H1 (cell line): ENCODE measurements at regions not wholly inside any gene's neighbourhood (a gene's known extent, or its start where the extent isn't known, plus 50 kb on each side); places are given as distances from the start of the nearest gene placed in this dataset.

ENCODE experiments used
- CTCF ChIA-PET: fragments of 300-600 bp; sonication (Branson Sonifier 250); formaldehyde crosslinking; loops from one replicate; lab custom pipeline; 2021; ENCODE audit not compliant: partially characterized antibody; lab: Charles Lee
- POLR2A ChIA-PET: fragments of 300-600 bp; sonication (Branson Sonifier 250); formaldehyde crosslinking; loops from one replicate; lab custom pipeline; 2021; ENCODE audit warnings: inconsistent platforms; ENCODE audit not compliant: partially characterized antibody; lab: Charles Lee
- DNase-seq, 2 experiments: peaks; one replicate each; pipeline versions ENCODE4 v3.0.0 to v3.0.0-alpha.2; 2010 to 2022; ENCODE audit warnings: low spot score in 2 of 2, low read depth in 1 of 2, mixed read lengths in 1 of 2
- FAIRE-seq: peaks from 2 replicates; lab custom pipeline; 2011; peaks lifted over from hg19 to GRCh38; lab: Jason Lieb, UNC
- H2AFZ ChIP-seq: 2 replicates; pipeline ENCODE4 v1.8.1; 2012; ENCODE audit warnings: low read length, inconsistent platforms
- H2AK5ac ChIP-seq: 2 replicates; pipeline ENCODE4 v1.6.1; 2013; ENCODE audit warnings: low read depth, low read length
- H2BK120ac ChIP-seq: replicated peaks from 2 replicates; pipeline ENCODE3; 2013; ENCODE audit warnings: low read depth, low read length, inconsistent platforms
- H2BK12ac ChIP-seq: 2 replicates; pipeline ENCODE4 v1.6.1; 2013; ENCODE audit warnings: low read depth, low read length
- H2BK15ac ChIP-seq: 2 replicates; pipeline ENCODE4 v1.6.1; 2013; ENCODE audit warnings: low read length
- H2BK20ac ChIP-seq: 2 replicates; pipeline ENCODE4 v1.6.1; 2013; ENCODE audit warnings: low read length
- H2BK5ac ChIP-seq: 2 replicates; pipeline ENCODE4 v1.6.1; 2013; ENCODE audit warnings: low read depth, low read length
- H3K14ac ChIP-seq: 2 replicates; pipeline ENCODE4 v1.6.1; 2013; ENCODE audit warnings: inconsistent platforms; ENCODE audit not compliant: insufficient read length
- H3K18ac ChIP-seq: 2 replicates; pipeline ENCODE4 v1.6.1; 2013; ENCODE audit warnings: low read length; ENCODE audit errors: extremely low read depth
- H3K23ac ChIP-seq: 2 replicates; pipeline ENCODE4 v1.6.1; 2013; ENCODE audit warnings: inconsistent platforms; ENCODE audit not compliant: insufficient read length
- H3K23me2 ChIP-seq: 2 replicates; pipeline ENCODE4 v1.6.1; 2013; ENCODE audit warnings: low read depth, low read length
- H3K27ac ChIP-seq: 2 replicates; pipeline ENCODE4 v1.6.1; 2011; ENCODE audit warnings: low read depth, low read length, inconsistent platforms
- H3K27me3 ChIP-seq, 4 experiments: replicated peaks in 1 of 4; 1 replicate in 1 of 4; 2 replicates in 3 of 4; pipeline versions ENCODE4 v1.6.1 to v1.8.1; 2011 to 2013; ENCODE audit warnings: low read length in 3 of 4, mild to moderate bottlenecking in 3 of 4, inconsistent platforms in 2 of 4, mixed read lengths in 2 of 4, moderate library complexity in 1 of 4; ENCODE audit not compliant: control insufficient read depth in 3 of 4, insufficient read depth in 3 of 4; ENCODE audit errors: extremely low read depth in 1 of 4
- H3K36me3 ChIP-seq, 4 experiments: 2 replicates each; pipeline versions ENCODE4 v1.6.1 to v1.8.1; 2011 to 2013; ENCODE audit warnings: mild to moderate bottlenecking in 4 of 4, low read length in 3 of 4, moderate library complexity in 2 of 4, control low read depth in 1 of 4, inconsistent platforms in 1 of 4; ENCODE audit not compliant: insufficient read depth in 4 of 4, control insufficient read depth in 2 of 4
- H3K4ac ChIP-seq: replicated peaks from 2 replicates; pipeline ENCODE3; 2013; ENCODE audit warnings: low read length, low read depth, mixed read lengths, inconsistent platforms; ENCODE audit not compliant: insufficient read length
- H3K4me1 ChIP-seq, 4 experiments: replicated peaks in 1 of 4; 1 replicate in 1 of 4; 2 replicates in 3 of 4; pipeline versions ENCODE4 v1.6.1 to v1.8.1; 2011 to 2013; ENCODE audit warnings: low read length in 3 of 4, inconsistent platforms in 2 of 4, mixed read lengths in 1 of 4; ENCODE audit not compliant: insufficient read depth in 4 of 4, control insufficient read depth in 3 of 4
- H3K4me2 ChIP-seq, 2 experiments: 2 replicates each; pipeline versions ENCODE4 v1.6.1 to v1.8.1; 2011 to 2013; ENCODE audit warnings: low read depth in 2 of 2, low read length in 2 of 2, control low read depth in 1 of 2, inconsistent platforms in 1 of 2, mild to moderate bottlenecking in 1 of 2; ENCODE audit not compliant: insufficient read depth in 1 of 2
- H3K4me3 ChIP-seq, 4 experiments: fragments of 200-600, 300-600 bp in 1 of 4; sonication (generic), shearing (Covaris generic), sonication (Bioruptor Twin) in 1 of 4; 2 replicates each; pipeline versions ENCODE4 v1.5.1 to v1.8.1; 2011 to 2016; ENCODE audit warnings: low read length in 4 of 4, low read depth in 3 of 4, control low read depth in 2 of 4, inconsistent platforms in 2 of 4, mild to moderate bottlenecking in 2 of 4, mixed read lengths in 1 of 4, moderate library complexity in 1 of 4; ENCODE audit not compliant: insufficient read depth in 2 of 4; ENCODE audit errors: extremely low read depth in 1 of 4
- H3K56ac ChIP-seq: replicated peaks from 2 replicates; pipeline ENCODE3; 2013; ENCODE audit warnings: low read depth, mild to moderate bottlenecking, mixed read lengths, low read length, inconsistent platforms; ENCODE audit not compliant: insufficient read length
- H3K79me1 ChIP-seq: 2 replicates; pipeline ENCODE4 v1.6.1; 2013; ENCODE audit warnings: low read depth, low read length, control low read depth
- H3K79me2 ChIP-seq, 2 experiments: 2 replicates each; pipeline versions ENCODE4 v1.6.1 to v1.8.1; 2012 to 2013; ENCODE audit warnings: low read length in 2 of 2, mild to moderate bottlenecking in 2 of 2, inconsistent platforms in 1 of 2; ENCODE audit not compliant: insufficient read depth in 2 of 2, control insufficient read depth in 1 of 2
- H3K9ac ChIP-seq, 4 experiments: replicated peaks in 1 of 4; 1 replicate in 1 of 4; 2 replicates in 3 of 4; pipeline versions ENCODE4 v1.6.1 to v1.8.1; 2011 to 2013; ENCODE audit warnings: low read depth in 3 of 4, low read length in 3 of 4, control low read depth in 2 of 4, mild to moderate bottlenecking in 2 of 4, moderate library complexity in 2 of 4, inconsistent platforms in 1 of 4; ENCODE audit errors: extremely low read depth in 1 of 4
- H3K9me3 ChIP-seq, 2 experiments: 2 replicates each; pipeline versions ENCODE4 v1.6.1 to v1.8.1; 2012 to 2013; ENCODE audit warnings: mild to moderate bottlenecking in 2 of 2, moderate library complexity in 2 of 2, control low read depth in 1 of 2, inconsistent platforms in 1 of 2, low read depth in 1 of 2, low read length in 1 of 2, mixed read lengths in 1 of 2; ENCODE audit not compliant: insufficient read depth in 2 of 2
- H4K20me1 ChIP-seq, 2 experiments: replicated peaks in 1 of 2; 2 replicates each; pipeline versions ENCODE3 to v1.8.1; 2011 to 2013; ENCODE audit warnings: inconsistent platforms in 2 of 2, low read length in 2 of 2, mild to moderate bottlenecking in 1 of 2; ENCODE audit not compliant: insufficient read depth in 2 of 2, control insufficient read depth in 1 of 2
- H4K5ac ChIP-seq: 2 replicates; pipeline ENCODE4 v1.6.1; 2013; ENCODE audit warnings: low read length, low read depth, mixed read lengths, inconsistent platforms; ENCODE audit not compliant: insufficient read length
- H4K8ac ChIP-seq: 2 replicates; pipeline ENCODE4 v1.8.0; 2013; ENCODE audit warnings: mild to moderate bottlenecking, moderate library complexity, low read length, inconsistent platforms; ENCODE audit not compliant: insufficient read depth; ENCODE audit errors: extremely low read depth
- H4K91ac ChIP-seq: replicated peaks from 2 replicates; pipeline ENCODE3; 2013; ENCODE audit warnings: low read length, mixed read lengths, inconsistent platforms; ENCODE audit not compliant: insufficient read length
- EZH2 ChIP-seq: fragments of 200-600 bp; sonication (generic); IDR thresholded peaks from 2 replicates; pipeline ENCODE4 v1.7.1; 2012; ENCODE audit warnings: low read depth, mild to moderate bottlenecking, moderate library complexity, low read length, inconsistent platforms; ENCODE audit not compliant: severe bottlenecking
- SIRT6 ChIP-seq: IDR thresholded peaks from one replicate; pipeline ENCODE4 v1.7.1; 2012; ENCODE audit warnings: low read length, inconsistent platforms
- WGBS, 2 experiments: shearing (Covaris generic) in 1 of 2; methylation state at CpG; one replicate each; pipeline versions ENCODE4 v1.1.6 to v1.1.7; 2013 to 2015; ENCODE audit warnings: low lambda C conversion rate in 2 of 2, mixed read lengths in 2 of 2, inconsistent platforms in 1 of 2, low coverage in 1 of 2, missing lambda C conversion rate in 1 of 2; ENCODE audit not compliant: insufficient replicate concordance in 2 of 2, insufficient coverage in 1 of 2, insufficient read length in 1 of 2; ENCODE audit errors: extremely low coverage in 1 of 2, missing lambda C conversion rate in 1 of 2; 5-methylcytosine and 5-hydroxymethylcytosine counted together

DNA sequence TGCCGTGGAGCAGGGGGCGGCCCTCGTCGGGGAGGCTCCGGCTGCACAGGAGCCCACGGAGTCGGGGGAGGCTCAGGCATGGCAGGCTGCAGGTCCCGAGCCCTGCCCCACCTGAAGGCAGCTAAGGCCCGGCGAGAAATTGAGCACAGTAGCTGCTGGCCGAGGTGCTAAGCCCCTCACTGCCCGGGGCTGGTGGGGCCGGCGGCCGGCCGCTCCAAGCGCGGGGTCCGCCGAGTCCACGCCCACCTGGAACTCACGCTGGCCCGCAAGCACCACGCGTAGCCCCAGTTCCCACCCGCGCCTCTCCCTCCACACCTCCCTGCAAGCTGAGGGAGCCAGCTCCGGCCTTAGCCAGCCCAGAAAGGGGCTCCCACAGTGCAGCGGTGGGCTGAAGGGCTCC, 589.4 kb downstream of the PPP4R3C start:
- Histone ChIP-seq H3K4me1 (no peaks in the 10 kb centered on the region), H4K8ac (no peak overlapping the region), H3K14ac (no peak overlapping the region), H3K23ac (no peak overlapping the region), H2BK15ac (no peak overlapping the region), H3K9me3 (peaks cover 0 to 5% of the 10 kb centered on the region in 2 experiments; a peak in 2 of 4 replicates), H4K20me1 (no peaks in the 10 kb centered on the region), H3K4me2 (no peak overlapping the region), H3K27ac (no peak overlapping the region), H3K18ac (no peak overlapping the region), H3K9ac (no peak overlapping the region), H3K4ac (no peak overlapping the region), H3K79me2 (no peaks in the 10 kb centered on the region), H2BK5ac (no peak overlapping the region), H2AK5ac (no peak overlapping the region), H4K91ac (no peak overlapping the region), H3K4me3 (no peak overlapping the region), H3K56ac (no peak overlapping the region), H2AFZ (no peak overlapping the region), H3K27me3 (no peaks in the 10 kb centered on the region), H3K79me1 (no peaks in the 10 kb centered on the region), H3K23me2 (no peaks in the 10 kb centered on the region), H2BK20ac (no peak overlapping the region), H4K5ac (no peak overlapping the region), H2BK12ac (no peak overlapping the region), H2BK120ac (no peak overlapping the region), H3K36me3 (no peaks in the 10 kb centered on the region)
- ChIA-PET CTCF (no interaction called here), POLR2A (no interaction called here)
- no peak for DNase-seq
- no peak for TF ChIP-seq EZH2
- no peak for TF ChIP-seq SIRT6
- 97% methylated on average over 5 of the region's 29 CpGs; no CpG with 5 or more reads in 1 of the 2 experiments for WGBS, 2 experiments
- no peak for FAIRE-seq
